GM21515 (cell line): ENCODE measurements at regions not wholly inside any gene's neighbourhood (a gene's known extent, or its start where the extent isn't known, plus 50 kb on each side); places are given as distances from the start of the nearest gene placed in this dataset.

Experiments used
- ATAC-seq: cut with Tn5 transposase; IDR thresholded peaks from one replicate; pipeline ENCODE4 v1.9.1; 2021; ENCODE audit not compliant: unreplicated experiment

GRCh38 chr5:107219993-107220392, 450.7 kb downstream of the EFNA5 start:
- ATAC-seq: no peak

- ATAC-seq: no peak
These were observed 452.1 kb downstream of the EFNA5 start for GRCh38 chr5:107218457-107219193.

GRCh38 chr5:107217721-107218130, 453.0 kb downstream of the EFNA5 start:
- no peak for ATAC-seq

DNA sequence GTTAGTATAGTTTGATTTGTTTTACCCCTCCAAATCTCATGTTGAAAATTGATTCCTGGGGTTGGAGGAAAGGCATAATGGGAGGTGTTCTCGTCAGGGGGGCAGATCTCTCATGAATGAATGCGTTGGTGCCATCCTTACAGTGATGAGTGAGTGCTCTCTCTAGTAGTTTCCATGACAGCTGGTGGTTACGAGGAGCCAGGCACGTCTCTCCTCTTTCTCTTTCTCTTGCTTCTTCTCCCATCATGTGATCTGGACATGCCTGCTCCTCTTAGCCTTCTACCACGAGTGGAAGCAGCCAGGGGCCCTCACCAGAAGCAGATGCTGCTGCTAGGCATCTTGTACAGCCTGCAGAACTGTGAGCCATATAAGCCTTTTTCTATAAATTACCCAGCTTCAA, 454.1 kb downstream of the EFNA5 start:
- ATAC-seq: no peak

- ATAC-seq: no peak
These were observed 455.1 kb downstream of the EFNA5 start for GRCh38 chr5:107215611-107216010.

- ATAC-seq: no peak
These were observed 457.7 kb downstream of the EFNA5 start for GRCh38 chr5:107213025-107213424.

- ATAC-seq: no peak
These were observed 459.1 kb downstream of the EFNA5 start for GRCh38 chr5:107211630-107212029.

DNA sequence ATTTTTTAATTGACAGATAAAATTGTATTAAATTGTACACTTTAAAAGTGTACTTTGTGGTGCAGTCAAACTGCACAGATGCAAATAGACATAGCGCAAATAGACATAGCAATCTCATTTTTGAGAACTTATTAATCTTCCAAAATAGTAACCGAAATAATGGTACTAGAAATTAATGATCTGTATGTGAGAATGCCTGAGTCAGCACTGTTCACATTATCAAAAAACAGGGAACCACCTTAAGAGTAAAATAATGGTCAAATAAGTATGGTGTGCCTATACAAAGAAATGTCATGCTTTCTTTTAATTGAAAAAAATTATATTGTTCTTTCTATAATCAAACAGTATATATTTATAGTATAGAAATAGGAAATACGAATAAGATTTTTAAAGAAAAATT, 461.9 kb downstream of the EFNA5 start:
- ATAC-seq: no peak

GRCh38 chr5:107204413-107204812, 466.3 kb downstream of the EFNA5 start:
- ATAC-seq: no peak

- ATAC-seq: no peak
These were observed 467.5 kb downstream of the EFNA5 start for GRCh38 chr5:107203243-107203642.

DNA sequence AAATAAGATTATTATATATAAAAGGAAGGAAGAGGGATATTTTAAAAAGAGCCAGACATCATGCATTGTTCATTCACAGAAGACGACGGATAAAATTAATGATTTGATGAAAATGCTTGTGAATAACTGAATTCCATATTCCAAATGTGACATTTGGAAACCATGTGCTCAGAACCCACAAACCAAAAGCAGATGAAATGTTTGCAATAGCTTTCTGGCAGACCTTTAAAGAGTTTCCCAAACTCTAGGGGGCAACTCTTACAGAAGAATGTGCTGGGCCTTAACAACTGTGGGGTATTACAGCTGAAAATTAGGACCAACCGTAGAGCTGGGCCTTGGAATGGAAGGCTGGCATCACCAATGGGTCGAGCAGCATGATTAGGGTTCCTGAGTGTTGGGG, 471.0 kb downstream of the EFNA5 start:
- no peak for ATAC-seq

DNA sequence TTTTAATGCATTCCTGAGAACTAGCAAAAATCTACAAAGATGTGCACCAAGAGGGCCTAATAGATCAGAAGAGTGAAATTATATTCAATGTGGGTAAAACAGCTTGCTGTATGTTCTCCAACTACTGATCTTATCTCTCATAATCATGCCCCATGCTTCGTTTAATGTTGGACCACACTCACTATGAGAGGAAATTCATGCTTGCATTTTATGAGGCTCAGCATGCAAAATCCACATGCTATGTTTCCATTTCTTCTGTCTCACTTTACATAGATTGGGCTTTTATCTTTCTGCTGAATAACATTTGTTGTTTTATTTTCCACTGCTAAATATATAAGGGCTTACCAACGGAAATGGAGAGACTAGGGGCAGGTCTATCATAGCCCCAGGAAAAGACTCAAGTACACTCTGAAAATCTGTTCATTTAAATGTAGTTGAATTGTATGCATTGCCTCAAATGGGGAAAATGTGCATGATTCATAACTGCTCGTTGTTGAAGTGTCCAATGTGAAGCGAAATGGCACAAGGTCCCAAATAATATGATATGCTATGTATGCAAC, 474.2 kb downstream of the EFNA5 start:
- ATAC-seq: no peak

- ATAC-seq: no peak
These were observed 474.8 kb downstream of the EFNA5 start for GRCh38 chr5:107195890-107196395.

DNA sequence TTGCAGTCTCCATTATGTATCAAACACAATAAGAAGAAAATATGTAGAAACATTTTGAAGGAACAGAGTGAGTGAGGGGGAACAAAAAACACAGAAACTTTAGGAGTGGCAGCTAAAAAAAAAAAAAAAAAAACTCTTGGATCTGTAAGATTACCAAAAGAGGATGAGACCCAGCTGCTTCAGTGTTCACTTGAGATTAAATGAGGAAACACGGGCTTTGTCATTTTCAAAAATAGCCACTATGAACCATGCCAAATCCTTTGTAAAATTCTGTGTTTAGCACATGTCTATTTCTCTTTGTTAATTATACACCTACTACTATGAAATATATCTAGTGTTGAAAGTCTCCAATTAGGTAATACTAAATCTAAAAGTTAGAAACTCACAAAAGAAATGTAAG, 485.9 kb downstream of the EFNA5 start:
- ATAC-seq: no peak

DNA sequence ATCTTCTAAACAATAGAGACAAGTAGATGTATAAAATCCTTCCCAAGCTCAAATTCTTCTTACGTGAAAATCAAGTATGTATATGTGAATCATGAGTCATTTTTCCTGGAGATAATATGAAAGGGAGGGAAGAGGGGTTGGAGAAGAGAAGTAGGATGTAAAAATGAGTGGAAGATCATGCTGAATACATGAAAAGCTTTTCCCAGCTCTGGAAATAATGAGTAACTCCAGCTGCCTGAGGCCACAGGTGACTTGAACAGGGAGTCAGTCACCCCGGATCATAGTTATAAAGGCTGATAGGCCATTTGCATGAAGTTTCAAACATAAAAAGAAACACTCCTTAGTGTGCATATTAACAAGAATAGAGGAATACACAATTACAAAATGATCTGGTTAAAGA, 486.7 kb downstream of the EFNA5 start:
- no peak for ATAC-seq

DNA sequence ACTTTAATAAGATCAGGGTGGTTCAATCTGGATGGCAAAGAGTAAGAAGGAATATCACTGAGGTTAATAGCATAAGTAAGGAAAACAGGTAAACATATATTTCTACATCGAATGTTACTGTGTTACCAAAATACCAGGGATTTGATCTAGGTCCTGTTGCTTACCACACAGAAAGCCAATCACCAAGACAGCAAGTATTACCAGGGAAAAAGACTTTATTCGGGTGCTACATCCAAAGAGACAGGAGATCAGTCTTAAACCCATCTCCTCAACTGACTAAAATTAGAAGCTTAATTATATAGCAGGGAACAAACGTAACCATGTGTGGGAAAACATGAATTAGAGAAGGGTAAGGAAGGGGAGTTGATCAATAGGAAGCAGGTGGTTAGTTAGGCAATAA, 500.1 kb downstream of the EFNA5 start:
- ATAC-seq: no peak

GRCh38 chr5:107169867-107170266, 500.9 kb downstream of the EFNA5 start:
- ATAC-seq: no peak

GRCh38 chr5:107168848-107169752, 501.6 kb downstream of the EFNA5 start:
- ATAC-seq: no peak

DNA sequence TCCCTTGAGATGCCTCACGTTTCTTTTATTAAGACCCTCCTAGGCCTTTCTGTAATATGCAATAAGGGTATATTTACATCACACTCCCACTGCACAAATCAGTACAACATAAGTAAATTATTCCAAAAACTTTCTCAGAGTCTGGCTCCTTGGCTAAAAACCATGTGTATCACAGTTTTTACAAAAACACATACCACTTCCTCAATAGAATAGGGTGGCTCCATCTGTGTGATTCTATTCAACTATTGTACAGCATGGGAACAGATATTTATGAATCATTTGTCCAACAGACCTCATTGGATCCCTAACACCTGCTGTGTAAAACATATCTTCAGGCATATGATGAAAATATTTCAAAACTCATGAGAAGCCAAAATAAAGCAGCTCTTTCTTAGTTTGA, 502.7 kb downstream of the EFNA5 start:
- ATAC-seq: no peak

DNA sequence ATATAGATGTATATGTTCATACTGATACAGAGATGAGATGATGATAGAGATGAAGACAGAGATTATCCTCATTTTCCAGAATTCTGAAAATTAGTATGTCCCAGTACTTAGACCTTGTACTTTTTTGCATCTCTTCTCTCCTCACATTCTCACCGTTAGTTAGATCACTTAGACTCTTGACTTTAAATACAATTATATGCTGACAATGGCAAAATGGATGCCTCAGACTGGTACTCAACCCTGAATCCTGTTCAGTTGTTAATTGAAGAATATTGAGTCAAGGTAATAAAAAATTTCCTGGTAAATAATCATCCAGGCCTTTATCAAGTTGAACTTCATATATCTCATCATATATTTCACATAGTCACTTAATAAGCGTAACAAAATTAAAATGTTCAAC, 505.4 kb downstream of the EFNA5 start:
- no peak for ATAC-seq

- ATAC-seq: no peak
These were observed 512.9 kb downstream of the EFNA5 start for GRCh38 chr5:107157809-107158208.

DNA sequence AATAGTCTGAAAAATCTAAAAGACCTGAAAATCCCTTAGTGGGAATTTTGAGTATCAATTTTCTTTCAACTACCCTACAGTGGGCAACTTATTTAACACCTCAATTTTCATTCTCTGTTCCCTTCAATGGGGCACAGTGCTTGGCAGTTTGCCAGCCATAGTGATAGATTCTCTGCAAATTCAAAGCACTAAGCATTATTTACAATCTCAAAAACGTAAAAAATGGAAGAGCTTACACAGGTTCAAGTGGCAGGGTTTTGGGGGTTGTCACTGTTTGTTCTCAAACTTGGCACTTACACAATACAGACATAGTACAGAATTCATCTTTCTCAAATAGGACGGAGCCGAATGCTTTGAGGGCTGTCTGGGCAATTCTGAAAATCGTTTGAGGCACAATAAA, 515.0 kb downstream of the EFNA5 start:
- ATAC-seq: no peak
